HepG2 (cell line): ENCODE measurements at regions not wholly inside any gene's neighbourhood (a gene's known extent, or its start where the extent isn't known, plus 50 kb on each side); places are given as distances from the start of the nearest gene placed in this dataset.

ENCODE experiments used
- ATAC-seq: fragments of 200-7000 bp; cut with Tn5 transposase; 3 replicates; pipeline ENCODE4 v1.9.1; 2020; ENCODE audit warnings: mild to moderate bottlenecking, moderate library complexity
- BruUV-seq: library from RNA; stranded (reverse); fragments of 400-500 nt; replicated peaks from 2 replicates; lab custom pipeline; 2021; lab: Mats Ljungman, UMichigan
- CTCF ChIA-PET: fragments of 300-600 bp; formaldehyde crosslinking; extraction: SDS; loops from one replicate; lab custom pipeline; 2021; ENCODE audit warnings: low total read pairs, inconsistent platforms, low intra/inter-chr PET ratio; lab: Yijun Ruan, JAX
- POLR2A ChIA-PET: fragments of 350-600 bp; sonication (Branson Sonifier 250); formaldehyde crosslinking; loops from one replicate; lab custom pipeline; 2020; ENCODE audit warnings: antibody characterized with exemption, inconsistent platforms; lab: Yijun Ruan, JAX
- DNase-seq: peaks from one replicate; pipeline ENCODE4 v3.0.0-alpha.2; 2015; ENCODE audit warnings: low spot score
- FAIRE-seq: peaks from 3 replicates; lab custom pipeline; 2011; peaks lifted over from hg19 to GRCh38; lab: Jason Lieb, UNC
- H2AFZ ChIP-seq: one replicate; pipeline ENCODE4 v1.6.1; 2011; ENCODE audit warnings: low read length, inconsistent platforms
- H3K27ac ChIP-seq: fragments of 300-600 bp; 3 replicates; pipeline ENCODE4 v1.8.0; 2011; ENCODE audit warnings: mixed run types, mild to moderate bottlenecking, mixed read lengths, low read length, inconsistent platforms; ENCODE audit not compliant: insufficient read depth; ENCODE audit errors: extremely low read length
- H3K27me3 ChIP-seq, 2 experiments: fragments of 200-600 bp in 1 of 2; 2 replicates in 1 of 2; 3 replicates in 1 of 2; pipeline versions ENCODE4 v1.6.0 to v1.8.0; 2011; ENCODE audit warnings: low read length in 2 of 2, mild to moderate bottlenecking in 2 of 2, moderate library complexity in 2 of 2, inconsistent platforms in 1 of 2; ENCODE audit not compliant: insufficient read depth in 2 of 2, control insufficient read depth in 1 of 2
- H3K36me3 ChIP-seq, 2 experiments: fragments of 200-600 bp in 1 of 2; replicated peaks in 1 of 2; 2 replicates in 1 of 2; 3 replicates in 1 of 2; pipeline versions ENCODE4 v1.5.1 to v1.8.0; 2011; ENCODE audit warnings: low read length in 2 of 2, inconsistent platforms in 1 of 2; ENCODE audit not compliant: insufficient read depth in 2 of 2, control insufficient read depth in 1 of 2
- H3K4me1 ChIP-seq: 2 replicates; pipeline ENCODE4 v1.5.1; 2012; ENCODE audit warnings: low read length, inconsistent platforms; ENCODE audit not compliant: insufficient read depth
- H3K4me2 ChIP-seq: 2 replicates; pipeline ENCODE4 v1.6.0; 2011; ENCODE audit warnings: low read depth, low read length, inconsistent platforms
- H3K4me3 ChIP-seq, 3 experiments: fragments of 200-600 bp in 1 of 3; sonication (generic), shearing (Covaris generic) in 1 of 3; replicated peaks in 1 of 3; 2 replicates each; pipeline ENCODE4 v1.5.1; 2011 to 2016; ENCODE audit warnings: low read length in 3 of 3, inconsistent platforms in 2 of 3, low read depth in 2 of 3, mild to moderate bottlenecking in 2 of 3, control low read depth in 1 of 3, mixed read lengths in 1 of 3; ENCODE audit not compliant: insufficient read depth in 1 of 3
- H3K79me2 ChIP-seq: one replicate; pipeline ENCODE4 v1.6.1; 2011; ENCODE audit warnings: low read length, inconsistent platforms; ENCODE audit not compliant: insufficient read depth
- H3K9ac ChIP-seq: 2 replicates; pipeline ENCODE4 v1.6.0; 2011; ENCODE audit warnings: mild to moderate bottlenecking, low read depth, low read length, inconsistent platforms; ENCODE audit not compliant: insufficient read depth
- H3K9me3 ChIP-seq: 2 replicates; pipeline ENCODE4 v1.5.1; 2012; ENCODE audit warnings: mild to moderate bottlenecking, low read length
- H4K20me1 ChIP-seq: 2 replicates; pipeline ENCODE4 v1.6.0; 2011; ENCODE audit warnings: inconsistent platforms, mild to moderate bottlenecking, low read length, moderate library complexity; ENCODE audit not compliant: insufficient read depth
- HNRNPH1 ChIP-seq: fragments of 200-400 bp; formaldehyde crosslinking; optimal IDR thresholded peaks from 2 replicates; pipeline ENCODE3; 2017; ENCODE audit warnings: mild to moderate bottlenecking, low read depth, low read length
- JDP2 ChIP-seq: sonication (generic); formaldehyde crosslinking; IDR thresholded peaks from 2 replicates; pipeline ENCODE4 v1.8.1; 2022; ENCODE audit warnings: missing genetic modification reagents, borderline replicate concordance
- TRIM24 ChIP-seq: sonication (generic); formaldehyde crosslinking; IDR thresholded peaks from 2 replicates; pipeline ENCODE4 v1.8.0; 2022; ENCODE audit warnings: mild to moderate bottlenecking, missing genetic modification reagents
- ZFP41 ChIP-seq: sonication (generic); formaldehyde crosslinking; IDR thresholded peaks from 2 replicates; pipeline ENCODE4 v1.4.0; 2020; ENCODE audit warnings: mild to moderate bottlenecking, missing genetic modification reagents, borderline replicate concordance
- ZNF556 ChIP-seq: sonication (generic); formaldehyde crosslinking; IDR thresholded peaks from 2 replicates; pipeline ENCODE4 v1.4.0; 2020; ENCODE audit warnings: mild to moderate bottlenecking, missing genetic modification reagents, borderline replicate concordance
- ZNF879 ChIP-seq: sonication (generic); formaldehyde crosslinking; IDR thresholded peaks from 2 replicates; pipeline ENCODE4 v1.8.1; 2023; ENCODE audit warnings: missing genetic modification reagents
- WGBS: methylation state at CpG from one replicate; pipeline ENCODE4 v1.1.6; 2017; ENCODE audit warnings: low lambda C conversion rate; 5-methylcytosine and 5-hydroxymethylcytosine counted together
- in situ Hi-C: cut with HindIII; loops from 2 replicates; pipeline ENCODE4 v1.10.0; 2017; ENCODE audit warnings: low pct_unique_long_range_greater_than_20kb; ENCODE audit not compliant: extremely low pct_ligation_motif_present
- intact Hi-C: fragments of 100-400 bp; cut with micrococcal nuclease; formaldehyde crosslinking; loops from one replicate; pipeline ENCODE4 v1.10.0; 2022; ENCODE audit not compliant: unreplicated experiment
- TF ChIP-seq, protein P1 (sequence below): sonication (generic); formaldehyde crosslinking; IDR thresholded peaks from 2 replicates; pipeline ENCODE4 v1.5.1; 2020; ENCODE audit warnings: mild to moderate bottlenecking, missing genetic modification reagents, moderate library complexity
- TF ChIP-seq, protein P2 (sequence below): IDR thresholded peaks from 2 replicates; pipeline ENCODE4 v1.6.1; 2012; ENCODE audit warnings: low read length, improper control_type of control experiment

DNA sequence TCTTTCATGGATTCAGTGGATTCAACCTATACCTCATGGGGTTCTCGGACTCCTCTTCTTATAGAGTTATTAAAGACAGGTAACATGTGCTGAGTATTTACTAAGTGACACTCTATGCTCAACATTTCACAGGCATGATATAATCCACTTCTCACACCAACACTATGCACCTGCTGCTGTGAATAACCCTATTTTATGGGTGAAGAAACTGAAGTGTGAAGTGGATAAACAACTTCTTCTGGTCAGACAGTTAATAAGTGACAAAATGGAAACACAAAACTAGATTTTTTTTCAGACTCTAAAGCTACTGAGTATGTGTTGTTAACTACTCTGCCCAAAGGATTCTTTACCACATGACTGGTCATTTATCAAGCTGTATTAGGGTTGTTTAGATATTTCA is 403.5 kb downstream of the DIPK2A start:
- no TSS peak for BruUV-seq
- ChIA-PET POLR2A (no interaction called here), CTCF (no interaction called here)
- H3K4me2 ChIP-seq = no peak overlapping the region
- in situ Hi-C loops = no loop called here
- FAIRE-seq (no peak), DNase-seq (no peak), ATAC-seq (no peak)
- no peaks in the 10 kb centered on the region for H4K20me1 ChIP-seq
- 8% methylated on average over 1 of the region's 1 CpG for WGBS
- H3K9ac ChIP-seq = no peak overlapping the region
- no peaks in the 10 kb centered on the region for H3K4me1 ChIP-seq
- TF ChIP-seq ZFP41 (CRISPR knock-in tag) = no peak
- TF ChIP-seq, protein P1, sequence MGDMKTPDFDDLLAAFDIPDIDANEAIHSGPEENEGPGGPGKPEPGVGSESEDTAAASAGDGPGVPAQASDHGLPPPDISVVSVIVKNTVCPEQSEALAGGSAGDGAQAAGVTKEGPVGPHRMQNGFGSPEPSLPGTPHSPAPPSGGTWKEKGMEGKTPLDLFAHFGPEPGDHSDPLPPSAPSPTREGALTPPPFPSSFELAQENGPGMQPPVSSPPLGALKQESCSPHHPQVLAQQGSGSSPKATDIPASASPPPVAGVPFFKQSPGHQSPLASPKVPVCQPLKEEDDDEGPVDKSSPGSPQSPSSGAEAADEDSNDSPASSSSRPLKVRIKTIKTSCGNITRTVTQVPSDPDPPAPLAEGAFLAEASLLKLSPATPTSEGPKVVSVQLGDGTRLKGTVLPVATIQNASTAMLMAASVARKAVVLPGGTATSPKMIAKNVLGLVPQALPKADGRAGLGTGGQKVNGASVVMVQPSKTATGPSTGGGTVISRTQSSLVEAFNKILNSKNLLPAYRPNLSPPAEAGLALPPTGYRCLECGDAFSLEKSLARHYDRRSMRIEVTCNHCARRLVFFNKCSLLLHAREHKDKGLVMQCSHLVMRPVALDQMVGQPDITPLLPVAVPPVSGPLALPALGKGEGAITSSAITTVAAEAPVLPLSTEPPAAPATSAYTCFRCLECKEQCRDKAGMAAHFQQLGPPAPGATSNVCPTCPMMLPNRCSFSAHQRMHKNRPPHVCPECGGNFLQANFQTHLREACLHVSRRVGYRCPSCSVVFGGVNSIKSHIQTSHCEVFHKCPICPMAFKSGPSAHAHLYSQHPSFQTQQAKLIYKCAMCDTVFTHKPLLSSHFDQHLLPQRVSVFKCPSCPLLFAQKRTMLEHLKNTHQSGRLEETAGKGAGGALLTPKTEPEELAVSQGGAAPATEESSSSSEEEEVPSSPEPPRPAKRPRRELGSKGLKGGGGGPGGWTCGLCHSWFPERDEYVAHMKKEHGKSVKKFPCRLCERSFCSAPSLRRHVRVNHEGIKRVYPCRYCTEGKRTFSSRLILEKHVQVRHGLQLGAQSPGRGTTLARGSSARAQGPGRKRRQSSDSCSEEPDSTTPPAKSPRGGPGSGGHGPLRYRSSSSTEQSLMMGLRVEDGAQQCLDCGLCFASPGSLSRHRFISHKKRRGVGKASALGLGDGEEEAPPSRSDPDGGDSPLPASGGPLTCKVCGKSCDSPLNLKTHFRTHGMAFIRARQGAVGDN = no peak
- no peak overlapping the region for H3K4me3 ChIP-seq
- H3K27ac ChIP-seq = no peak overlapping the region
- no peaks in the 10 kb centered on the region for H3K79me2 ChIP-seq
- intact Hi-C loops = no loop called here
- no peaks in the 10 kb centered on the region for H3K36me3 ChIP-seq
- H3K9me3 ChIP-seq = peaks cover 27% of the 10 kb centered on the region
- no peaks in the 10 kb centered on the region for H3K27me3 ChIP-seq
- no peak overlapping the region for H2AFZ ChIP-seq

DNA sequence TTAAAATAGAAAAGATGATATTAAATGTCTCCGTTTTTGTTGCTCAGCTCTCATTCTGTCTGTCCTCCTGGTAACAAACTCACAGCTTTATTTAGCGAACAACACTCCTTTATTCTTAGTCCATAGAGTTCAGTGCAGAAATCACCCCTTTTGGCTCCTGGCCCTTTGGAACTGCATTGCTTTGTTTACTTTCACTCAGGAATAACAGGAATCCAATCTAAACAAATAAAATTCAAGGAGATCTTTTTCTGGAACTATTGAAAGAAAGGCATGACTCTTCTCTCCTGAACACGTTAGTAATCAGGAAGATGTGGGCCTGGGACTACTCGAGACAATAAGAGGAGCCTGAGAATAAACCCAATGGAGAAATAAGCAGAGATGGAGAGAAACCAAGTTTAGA is 409.2 kb downstream of the DIPK2A start:
- TF ChIP-seq, protein P2, sequence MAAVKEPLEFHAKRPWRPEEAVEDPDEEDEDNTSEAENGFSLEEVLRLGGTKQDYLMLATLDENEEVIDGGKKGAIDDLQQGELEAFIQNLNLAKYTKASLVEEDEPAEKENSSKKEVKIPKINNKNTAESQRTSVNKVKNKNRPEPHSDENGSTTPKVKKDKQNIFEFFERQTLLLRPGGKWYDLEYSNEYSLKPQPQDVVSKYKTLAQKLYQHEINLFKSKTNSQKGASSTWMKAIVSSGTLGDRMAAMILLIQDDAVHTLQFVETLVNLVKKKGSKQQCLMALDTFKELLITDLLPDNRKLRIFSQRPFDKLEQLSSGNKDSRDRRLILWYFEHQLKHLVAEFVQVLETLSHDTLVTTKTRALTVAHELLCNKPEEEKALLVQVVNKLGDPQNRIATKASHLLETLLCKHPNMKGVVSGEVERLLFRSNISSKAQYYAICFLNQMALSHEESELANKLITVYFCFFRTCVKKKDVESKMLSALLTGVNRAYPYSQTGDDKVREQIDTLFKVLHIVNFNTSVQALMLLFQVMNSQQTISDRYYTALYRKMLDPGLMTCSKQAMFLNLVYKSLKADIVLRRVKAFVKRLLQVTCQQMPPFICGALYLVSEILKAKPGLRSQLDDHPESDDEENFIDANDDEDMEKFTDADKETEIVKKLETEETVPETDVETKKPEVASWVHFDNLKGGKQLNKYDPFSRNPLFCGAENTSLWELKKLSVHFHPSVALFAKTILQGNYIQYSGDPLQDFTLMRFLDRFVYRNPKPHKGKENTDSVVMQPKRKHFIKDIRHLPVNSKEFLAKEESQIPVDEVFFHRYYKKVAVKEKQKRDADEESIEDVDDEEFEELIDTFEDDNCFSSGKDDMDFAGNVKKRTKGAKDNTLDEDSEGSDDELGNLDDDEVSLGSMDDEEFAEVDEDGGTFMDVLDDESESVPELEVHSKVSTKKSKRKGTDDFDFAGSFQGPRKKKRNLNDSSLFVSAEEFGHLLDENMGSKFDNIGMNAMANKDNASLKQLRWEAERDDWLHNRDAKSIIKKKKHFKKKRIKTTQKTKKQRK = no peak
- TF ChIP-seq JDP2 (CRISPR knock-in tag) (no peak), ZNF556 (no peak), TRIM24 (CRISPR knock-in tag) (no peak), HNRNPH1 (no peak), ZNF879 (no peak)
- peaks cover 10% of the 10 kb centered on the region; the same call in 1 of the 2 replicates for H3K9me3 ChIP-seq
- no peak overlapping the region for H3K4me2 ChIP-seq
- intact Hi-C loops (no loop called here), in situ Hi-C loops (no loop called here)
- H3K79me2 ChIP-seq = no peaks in the 10 kb centered on the region
- 1% methylated on average over 4 of the region's 4 CpGs for WGBS
- H3K27me3 ChIP-seq = no peaks in the 10 kb centered on the region
- no peak for ATAC-seq
- no peak overlapping the region for H3K9ac ChIP-seq
- no peaks in the 10 kb centered on the region for H4K20me1 ChIP-seq
- H3K27ac ChIP-seq = no peak overlapping the region
- no peak overlapping the region for H3K4me3 ChIP-seq
- no peak overlapping the region for H2AFZ ChIP-seq
- no peak for DNase-seq
- no TSS peak for BruUV-seq
- H3K4me1 ChIP-seq = no peaks in the 10 kb centered on the region
- FAIRE-seq = no peak
- ChIA-PET POLR2A (no interaction called here), CTCF (no interaction called here)
- no peaks in the 10 kb centered on the region for H3K36me3 ChIP-seq
